NCI-H1092 (cell line): ENCODE measurements at regions not wholly inside any gene's neighbourhood (a gene's known extent, or its start where the extent isn't known, plus 50 kb on each side); places are given as distances from the start of the nearest gene placed in this dataset.

Experiments
- DNase-seq: peaks from one replicate; lab custom pipeline; 2025; lab: John Stamatoyannopoulos, UW

GRCh38 chr3:87414271-87414670 is 137.9 kb upstream of the POU1F1 start:
- no peak for DNase-seq

- no peak for DNase-seq
These were observed 137.4 kb upstream of the POU1F1 start for GRCh38 chr3:87413814-87414213.

- DNase-seq: no peak
These were observed 133.7 kb upstream of the POU1F1 start for GRCh38 chr3:87410110-87410509.

GRCh38 chr3:87398168-87398801 is 121.9 kb upstream of the POU1F1 start:
- DNase-seq: no peak

GRCh38 chr3:87397211-87397610 is 120.8 kb upstream of the POU1F1 start:
- DNase-seq: no peak

- DNase-seq: no peak
These were observed 114.4 kb upstream of the POU1F1 start for GRCh38 chr3:87390821-87391220.

GRCh38 chr3:87390353-87390752 is 114.0 kb upstream of the POU1F1 start:
- no peak for DNase-seq

- DNase-seq: no peak
These were observed 98.9 kb upstream of the POU1F1 start for GRCh38 chr3:87375231-87375682.

GRCh38 chr3:87370007-87370406 is 93.6 kb upstream of the POU1F1 start:
- DNase-seq: peak; percentile 4

GRCh38 chr3:87367736-87368135 is 91.4 kb upstream of the POU1F1 start:
- DNase-seq: no peak

- no peak for DNase-seq
These were observed 87.3 kb upstream of the POU1F1 start for GRCh38 chr3:87363721-87364120.

GRCh38 chr3:87361956-87362355 is 85.6 kb upstream of the POU1F1 start:
- DNase-seq: no peak

- DNase-seq: no peak
These were observed 84.9 kb upstream of the POU1F1 start for GRCh38 chr3:87361271-87361670.

- no peak for DNase-seq
These were observed 83.4 kb upstream of the POU1F1 start for GRCh38 chr3:87359826-87360225.

GRCh38 chr3:87359025-87359424 is 82.6 kb upstream of the POU1F1 start:
- DNase-seq: no peak

- DNase-seq: no peak
These were observed 81.7 kb upstream of the POU1F1 start for GRCh38 chr3:87358066-87358465.

GRCh38 chr3:87354398-87354797 is 78.0 kb upstream of the POU1F1 start:
- DNase-seq: no peak

- DNase-seq: no peak
These were observed 75.6 kb upstream of the POU1F1 start for GRCh38 chr3:87351937-87352336.

- DNase-seq: peak; percentile 31
These were observed 74.2 kb upstream of the POU1F1 start for GRCh38 chr3:87350367-87351199.

- no peak for DNase-seq
These were observed 73.4 kb upstream of the POU1F1 start for GRCh38 chr3:87349833-87350232.

GRCh38 chr3:87336761-87337160 is 60.4 kb upstream of the POU1F1 start:
- no peak for DNase-seq

- no peak for DNase-seq
These were observed 59.5 kb upstream of the POU1F1 start for GRCh38 chr3:87335931-87336330.

- DNase-seq: no peak
These were observed 57.1 kb upstream of the POU1F1 start for GRCh38 chr3:87333393-87333892.
